DMS114 treated with DMSO at 0.1 percent for 48 hours (cell line): ENCODE measurements at regions not wholly inside any gene's neighbourhood (a gene's known extent, or its start where the extent isn't known, plus 50 kb on each side); places are given as distances from the start of the nearest gene placed in this dataset.

Source experiments
- DNase-seq: peaks from one replicate; lab custom pipeline; 2025; ENCODE audit not compliant: unreplicated experiment; lab: John Stamatoyannopoulos, UW

- DNase-seq, result no peak
These were observed 161.1 kb upstream of the RRP15 start for GRCh38 chr1:218123968-218124367.

- DNase-seq, result no peak
These were observed 149.7 kb upstream of the RRP15 start for GRCh38 chr1:218135371-218135770.

GRCh38 chr1:218139761-218140160 lies 145.3 kb upstream of the RRP15 start:
- no peak for DNase-seq

- no peak for DNase-seq
These were observed 128.5 kb upstream of the RRP15 start for GRCh38 chr1:218156595-218156994.

- no peak for DNase-seq
These were observed 121.7 kb upstream of the RRP15 start for GRCh38 chr1:218163371-218163770.

- peak; percentile 21 for DNase-seq
These were observed 120.8 kb upstream of the RRP15 start for GRCh38 chr1:218164111-218164929.

- no peak for DNase-seq
These were observed 120.0 kb upstream of the RRP15 start for GRCh38 chr1:218164930-218165700.

- DNase-seq, result no peak
These were observed 119.4 kb upstream of the RRP15 start for GRCh38 chr1:218165701-218166114.

- DNase-seq, result no peak
These were observed 118.7 kb upstream of the RRP15 start for GRCh38 chr1:218166268-218166945.

- DNase-seq, result peak; percentile 39
These were observed 113.7 kb upstream of the RRP15 start for GRCh38 chr1:218171302-218171893.

GRCh38 chr1:218182455-218182854 lies 102.6 kb upstream of the RRP15 start:
- no peak for DNase-seq

- no peak for DNase-seq
These were observed 84.1 kb upstream of the RRP15 start for GRCh38 chr1:218200979-218201378.

GRCh38 chr1:218201601-218202000 lies 83.5 kb upstream of the RRP15 start:
- no peak for DNase-seq

GRCh38 chr1:218205721-218206120 lies 79.4 kb upstream of the RRP15 start:
- no peak for DNase-seq

- no peak for DNase-seq
These were observed 77.9 kb upstream of the RRP15 start for GRCh38 chr1:218207194-218207593.

GRCh38 chr1:218209351-218209861 lies 75.7 kb upstream of the RRP15 start:
- DNase-seq, result no peak

GRCh38 chr1:218211241-218211640 lies 73.9 kb upstream of the RRP15 start:
- no peak for DNase-seq

- DNase-seq, result no peak
These were observed 68.1 kb upstream of the RRP15 start for GRCh38 chr1:218217040-218217439.

GRCh38 chr1:218219460-218219859 lies 65.6 kb upstream of the RRP15 start:
- DNase-seq, result no peak

- DNase-seq, result no peak
These were observed 61.0 kb upstream of the RRP15 start for GRCh38 chr1:218224101-218224500.

- no peak for DNase-seq
These were observed 59.1 kb upstream of the RRP15 start for GRCh38 chr1:218226005-218226404.
